ENCODE measurements at regions not wholly inside any gene's neighbourhood (a gene's known extent, or its start where the extent isn't known, plus 50 kb on each side); places are given as distances from the start of the nearest gene placed in this dataset.

DNA sequence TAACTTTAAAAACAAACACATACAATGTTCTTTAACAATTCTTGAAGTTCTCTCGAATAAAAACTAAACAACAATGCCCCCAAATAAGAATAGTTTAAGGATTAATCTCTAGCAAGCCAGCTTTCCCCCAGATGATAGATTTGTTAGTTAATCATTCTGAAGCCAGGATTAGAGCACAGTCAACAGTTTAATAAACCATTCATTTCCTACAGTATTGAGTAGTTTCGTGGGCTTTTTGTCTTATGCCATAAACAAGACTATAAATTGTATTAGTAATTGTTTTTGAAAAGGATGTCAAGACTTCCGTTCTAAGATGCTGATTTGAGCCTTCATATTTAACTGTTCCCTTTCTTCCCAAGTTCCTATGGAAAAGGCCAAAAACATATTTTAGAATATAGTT lies 136.6 kb downstream of the PIK3R1 start:
- DNase-seq, result no peak
- Histone ChIP-seq H3K4me3 (ENCODE audit: low read depth in 1 of 2, low read length in 2 of 2) (no peak overlapping the region), H3K9ac (ENCODE audit: low read depth, low read length) (no peak overlapping the region), H3K4me1 (ENCODE audit: insufficient read depth, low read length) (no peaks in the 10 kb centered on the region), H3K79me2 (ENCODE audit: insufficient read depth, low read length) (no peaks in the 10 kb centered on the region), H3K27ac (ENCODE audit: low read length) (no peak overlapping the region), H3K9me3 (ENCODE audit: insufficient read depth, low read length, severe bottlenecking) (no peaks in the 10 kb centered on the region), H2AFZ (ENCODE audit: low read depth, low read length) (no peak overlapping the region), H4K20me1 (ENCODE audit: insufficient read depth, low read length) (no peaks in the 10 kb centered on the region), H3K27me3 (ENCODE audit: insufficient read depth, low read length, poor library complexity) (no peaks in the 10 kb centered on the region), H3K36me3 (ENCODE audit: insufficient read depth, low read length) (no peaks in the 10 kb centered on the region), H3K4me2 (ENCODE audit: insufficient read depth, low read length) (no peak overlapping the region)
- TF ChIP-seq CTCF (IDR thresholded peaks at IDR 0.05; ENCODE audit: borderline replicate concordance, extremely low read depth, low read length, poor library complexity, severe bottlenecking), result no peak
- TF ChIP-seq EZH2 (IDR thresholded peaks at IDR 0.05; ENCODE audit: borderline replicate concordance, low read depth, low read length, severe bottlenecking), result no peak
- ATAC-seq (ENCODE audit: insufficient read depth, low read depth), result no peak

DNA sequence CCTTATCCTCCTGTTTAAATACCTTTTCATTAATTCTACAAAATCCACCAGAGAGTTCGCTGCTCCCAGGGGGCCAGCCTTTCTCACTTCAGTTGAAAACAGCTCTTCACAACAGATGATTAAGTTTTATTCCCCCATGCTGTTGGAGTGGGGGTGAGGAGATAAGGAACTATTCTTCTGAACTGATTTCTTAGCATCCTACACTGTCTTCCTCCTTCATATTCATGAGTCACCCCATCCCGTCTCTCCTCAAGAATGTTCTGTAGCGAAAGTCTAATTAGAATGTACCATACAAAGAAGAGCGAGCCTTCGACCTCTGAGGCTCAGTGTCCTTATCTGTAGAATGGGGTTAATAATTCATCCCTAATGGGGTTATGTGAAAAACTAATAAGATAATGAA lies 138.0 kb downstream of the PIK3R1 start:
- Histone ChIP-seq H2AFZ (ENCODE audit: low read depth, low read length) (no peak overlapping the region), H3K4me2 (ENCODE audit: insufficient read depth, low read length) (no peak overlapping the region), H3K36me3 (ENCODE audit: insufficient read depth, low read length) (no peaks in the 10 kb centered on the region), H3K79me2 (ENCODE audit: insufficient read depth, low read length) (no peaks in the 10 kb centered on the region), H3K27ac (ENCODE audit: low read length) (no peak overlapping the region), H3K4me3 (ENCODE audit: low read depth in 1 of 2, low read length in 2 of 2) (no peak overlapping the region), H4K20me1 (ENCODE audit: insufficient read depth, low read length) (no peaks in the 10 kb centered on the region), H3K27me3 (ENCODE audit: insufficient read depth, low read length, poor library complexity) (no peaks in the 10 kb centered on the region), H3K9ac (ENCODE audit: low read depth, low read length) (no peak overlapping the region), H3K9me3 (ENCODE audit: insufficient read depth, low read length, severe bottlenecking) (no peaks in the 10 kb centered on the region), H3K4me1 (ENCODE audit: insufficient read depth, low read length) (no peaks in the 10 kb centered on the region)
- DNase-seq, result no peak
- TF ChIP-seq EZH2 (IDR thresholded peaks at IDR 0.05; ENCODE audit: borderline replicate concordance, low read depth, low read length, severe bottlenecking) (no peak), CTCF (IDR thresholded peaks at IDR 0.05; ENCODE audit: borderline replicate concordance, extremely low read depth, low read length, poor library complexity, severe bottlenecking) (no peak)
- no peak for ATAC-seq (ENCODE audit: insufficient read depth, low read depth)

DNA sequence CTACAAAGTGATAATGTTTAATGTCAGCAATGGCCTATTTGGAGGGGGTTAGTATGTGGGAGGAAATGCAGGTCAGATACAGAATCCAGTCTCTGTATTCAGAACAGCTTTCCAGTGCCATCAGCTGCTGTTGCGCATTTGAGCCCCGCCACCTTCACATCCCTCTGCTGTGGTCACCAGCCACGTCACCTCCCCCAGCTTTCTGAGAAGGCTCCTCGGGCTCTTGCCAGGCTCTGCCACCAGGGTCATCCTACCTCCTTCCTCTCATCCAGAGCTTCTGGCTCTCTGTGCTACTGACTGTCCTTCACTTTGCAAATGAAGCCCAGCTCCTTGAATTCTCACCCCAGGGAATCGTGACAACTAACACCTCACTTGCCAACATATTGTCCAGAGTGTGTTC lies 138.8 kb downstream of the PIK3R1 start:
- no peak for TF ChIP-seq EZH2 (IDR thresholded peaks at IDR 0.05; ENCODE audit: borderline replicate concordance, low read depth, low read length, severe bottlenecking)
- no peak for TF ChIP-seq CTCF (IDR thresholded peaks at IDR 0.05; ENCODE audit: borderline replicate concordance, extremely low read depth, low read length, poor library complexity, severe bottlenecking)
- Histone ChIP-seq H3K4me3 (ENCODE audit: low read depth in 1 of 2, low read length in 2 of 2) (no peak overlapping the region), H2AFZ (ENCODE audit: low read depth, low read length) (no peak overlapping the region), H4K20me1 (ENCODE audit: insufficient read depth, low read length) (no peaks in the 10 kb centered on the region), H3K9me3 (ENCODE audit: insufficient read depth, low read length, severe bottlenecking) (no peaks in the 10 kb centered on the region), H3K27me3 (ENCODE audit: insufficient read depth, low read length, poor library complexity) (no peaks in the 10 kb centered on the region), H3K79me2 (ENCODE audit: insufficient read depth, low read length) (no peaks in the 10 kb centered on the region), H3K4me1 (ENCODE audit: insufficient read depth, low read length) (no peaks in the 10 kb centered on the region), H3K36me3 (ENCODE audit: insufficient read depth, low read length) (no peaks in the 10 kb centered on the region), H3K9ac (ENCODE audit: low read depth, low read length) (no peak overlapping the region), H3K4me2 (ENCODE audit: insufficient read depth, low read length) (no peak overlapping the region), H3K27ac (ENCODE audit: low read length) (no peak overlapping the region)
- DNase-seq (peak; percentile 39), ATAC-seq (ENCODE audit: insufficient read depth, low read depth) (peak; percentile 74)

DNA sequence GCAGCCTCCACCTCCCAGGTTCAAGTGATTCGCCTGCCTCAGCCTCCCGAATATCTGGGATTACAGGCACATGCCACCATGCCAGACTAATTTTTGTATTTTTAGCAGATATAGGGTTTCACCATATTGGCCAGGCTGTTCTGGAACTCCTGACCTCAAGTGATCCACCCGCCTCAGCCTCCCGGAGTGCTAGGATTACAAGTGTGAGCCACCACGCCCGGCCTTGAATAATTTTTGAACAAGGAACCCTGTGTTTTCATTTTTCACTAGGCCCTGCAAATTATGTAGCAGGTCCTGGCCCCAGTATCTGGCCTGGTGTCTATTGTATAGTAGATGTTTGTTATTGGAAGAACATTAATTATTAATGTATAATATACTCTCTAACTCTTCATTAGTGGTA lies 140.7 kb downstream of the PIK3R1 start:
- Histone ChIP-seq H3K9ac (ENCODE audit: low read depth, low read length) (no peak overlapping the region), H2AFZ (ENCODE audit: low read depth, low read length) (no peak overlapping the region), H4K20me1 (ENCODE audit: insufficient read depth, low read length) (no peaks in the 10 kb centered on the region), H3K27ac (ENCODE audit: low read length) (no peak overlapping the region), H3K36me3 (ENCODE audit: insufficient read depth, low read length) (no peaks in the 10 kb centered on the region), H3K9me3 (ENCODE audit: insufficient read depth, low read length, severe bottlenecking) (no peaks in the 10 kb centered on the region), H3K4me1 (ENCODE audit: insufficient read depth, low read length) (no peaks in the 10 kb centered on the region), H3K4me3 (ENCODE audit: low read depth in 1 of 2, low read length in 2 of 2) (no peak overlapping the region), H3K4me2 (ENCODE audit: insufficient read depth, low read length) (no peak overlapping the region), H3K27me3 (ENCODE audit: insufficient read depth, low read length, poor library complexity) (no peaks in the 10 kb centered on the region), H3K79me2 (ENCODE audit: insufficient read depth, low read length) (no peaks in the 10 kb centered on the region)
- ATAC-seq (ENCODE audit: insufficient read depth, low read depth) (no peak), DNase-seq (no peak)
- TF ChIP-seq EZH2 (IDR thresholded peaks at IDR 0.05; ENCODE audit: borderline replicate concordance, low read depth, low read length, severe bottlenecking) (no peak), CTCF (IDR thresholded peaks at IDR 0.05; ENCODE audit: borderline replicate concordance, extremely low read depth, low read length, poor library complexity, severe bottlenecking) (no peak)

Data from DND-41 (cell line).